DMS79 treated with DMSO at 0.1 percent for 48 hours (cell line): ENCODE measurements at regions not wholly inside any gene's neighbourhood (a gene's known extent, or its start where the extent isn't known, plus 50 kb on each side); places are given as distances from the start of the nearest gene placed in this dataset.
"Not testable (repeated sequence)": the region's sequence is repeated elsewhere in the genome, so short reads cannot be mapped to it uniquely, and the experiment has no call there.

Experiments used
- DNase-seq: peaks from one replicate; lab custom pipeline; 2025; lab: John Stamatoyannopoulos, UW

- no peak for DNase-seq
Measured at GRCh38 chr2:239831861-239832489, 193.2 kb downstream of the NDUFA10 start.

- DNase-seq, result no peak
Measured at GRCh38 chr2:239831001-239831731, 194.0 kb downstream of the NDUFA10 start.

GRCh38 chr2:239830121-239831000 lies 194.8 kb downstream of the NDUFA10 start:
- peak; percentile 26 for DNase-seq

- no peak for DNase-seq
Measured at GRCh38 chr2:239829326-239829725, 195.8 kb downstream of the NDUFA10 start.

- DNase-seq, result not testable (repeated sequence)
Measured at GRCh38 chr2:239828973-239829275, 196.2 kb downstream of the NDUFA10 start.

GRCh38 chr2:239828192-239828972 lies 196.8 kb downstream of the NDUFA10 start:
- DNase-seq, result no peak

GRCh38 chr2:239827523-239827890 lies 197.6 kb downstream of the NDUFA10 start:
- DNase-seq, result no peak

- peak; percentile 57 for DNase-seq
Measured at GRCh38 chr2:239826786-239827522, 198.2 kb downstream of the NDUFA10 start.

GRCh38 chr2:239826376-239826775 lies 198.8 kb downstream of the NDUFA10 start:
- DNase-seq, result no peak

GRCh38 chr2:239825705-239825979 lies 199.5 kb downstream of the NDUFA10 start:
- DNase-seq, result no peak

- DNase-seq, result no peak
Measured at GRCh38 chr2:239824866-239825704, 200.1 kb downstream of the NDUFA10 start.

- DNase-seq, result peak; percentile 55
Measured at GRCh38 chr2:239824046-239824694, 201.0 kb downstream of the NDUFA10 start.

GRCh38 chr2:239822146-239822831 lies 202.9 kb downstream of the NDUFA10 start:
- DNase-seq, result no peak

GRCh38 chr2:239821694-239822075 lies 203.5 kb downstream of the NDUFA10 start:
- DNase-seq, result no peak

GRCh38 chr2:239820836-239821693 lies 204.1 kb downstream of the NDUFA10 start:
- no peak for DNase-seq

- peak; percentile 8 for DNase-seq
Measured at GRCh38 chr2:239819974-239820555, 205.1 kb downstream of the NDUFA10 start.

- no peak for DNase-seq
Measured at GRCh38 chr2:239819091-239819973, 205.8 kb downstream of the NDUFA10 start.
